ENCODE measurements at regions not wholly inside any gene's neighbourhood (a gene's known extent, or its start where the extent isn't known, plus 50 kb on each side); places are given as distances from the start of the nearest gene placed in this dataset.

GRCh38 chr3:187558990-187559389 is 111.2 kb downstream of the SST start:
- no peaks in the 10 kb centered on the region for H3K36me3 ChIP-seq (ENCODE audit: insufficient read depth, low read length)
- no peak overlapping the region for H3K4me3 ChIP-seq (ENCODE audit: low read length, poor library complexity, severe bottlenecking)

GRCh38 chr3:187551416-187551815 is 118.8 kb downstream of the SST start:
- no peaks in the 10 kb centered on the region for H3K27me3 ChIP-seq (ENCODE audit: insufficient read depth, low read length, poor library complexity, severe bottlenecking)
- no peaks in the 10 kb centered on the region for H3K9me2 ChIP-seq (replicated peaks; ENCODE audit: low read depth, low read length)
- H2AFZ ChIP-seq (ENCODE audit: low read length) = no peak overlapping the region
- H3F3A ChIP-seq (ENCODE audit: low read depth) = no peaks in the 10 kb centered on the region
- H3K36me3 ChIP-seq (ENCODE audit: insufficient read depth, low read length) = no peaks in the 10 kb centered on the region
- H3K9me3 ChIP-seq (ENCODE audit: insufficient read depth, low read depth, low read length) = no peaks in the 10 kb centered on the region
- no peaks in the 10 kb centered on the region for H4K20me1 ChIP-seq (ENCODE audit: insufficient read depth, low read length, poor library complexity, severe bottlenecking)
- no peaks in the 10 kb centered on the region for H3K4me1 ChIP-seq (ENCODE audit: insufficient read depth, low read length, poor library complexity, severe bottlenecking)
- H3K4me3 ChIP-seq (ENCODE audit: low read length, poor library complexity, severe bottlenecking) = no peak overlapping the region
- no peaks in the 10 kb centered on the region for H3K79me2 ChIP-seq (ENCODE audit: insufficient read depth, low read length)
- no peak overlapping the region for H3K9ac ChIP-seq (ENCODE audit: low read depth, low read length, poor library complexity, severe bottlenecking)
- no peak overlapping the region for H3K4me2 ChIP-seq (ENCODE audit: low read depth, low read length, poor library complexity, severe bottlenecking)
- TF ChIP-seq EZH2phosphoT487 (IDR thresholded peaks at IDR 0.05; ENCODE audit: borderline replicate concordance) (no peak), CTCF (conservative IDR thresholded peaks at IDR 0.05; ENCODE audit: low read length) (no peak)

More at GRCh38 chr3:187558990-187559389, 111.2 kb downstream of the SST start:
- TF ChIP-seq EZH2phosphoT487 (IDR thresholded peaks at IDR 0.05; ENCODE audit: borderline replicate concordance) (no peak), CTCF (conservative IDR thresholded peaks at IDR 0.05; ENCODE audit: low read length) (no peak)
- H3K79me2 ChIP-seq (ENCODE audit: insufficient read depth, low read length) = no peaks in the 10 kb centered on the region
- H3K27me3 ChIP-seq (ENCODE audit: insufficient read depth, low read length, poor library complexity, severe bottlenecking) = no peaks in the 10 kb centered on the region
- no peaks in the 10 kb centered on the region for H3K9me2 ChIP-seq (replicated peaks; ENCODE audit: low read depth, low read length)
- H4K20me1 ChIP-seq (ENCODE audit: insufficient read depth, low read length, poor library complexity, severe bottlenecking) = no peaks in the 10 kb centered on the region
- H3F3A ChIP-seq (ENCODE audit: low read depth) = no peaks in the 10 kb centered on the region
- no peak overlapping the region for H3K9ac ChIP-seq (ENCODE audit: low read depth, low read length, poor library complexity, severe bottlenecking)
- no peak overlapping the region for H3K4me2 ChIP-seq (ENCODE audit: low read depth, low read length, poor library complexity, severe bottlenecking)
- no peaks in the 10 kb centered on the region for H3K9me3 ChIP-seq (ENCODE audit: insufficient read depth, low read depth, low read length)
- no peaks in the 10 kb centered on the region for H3K4me1 ChIP-seq (ENCODE audit: insufficient read depth, low read length, poor library complexity, severe bottlenecking)
- H2AFZ ChIP-seq (ENCODE audit: low read length) = no peak overlapping the region

DNA sequence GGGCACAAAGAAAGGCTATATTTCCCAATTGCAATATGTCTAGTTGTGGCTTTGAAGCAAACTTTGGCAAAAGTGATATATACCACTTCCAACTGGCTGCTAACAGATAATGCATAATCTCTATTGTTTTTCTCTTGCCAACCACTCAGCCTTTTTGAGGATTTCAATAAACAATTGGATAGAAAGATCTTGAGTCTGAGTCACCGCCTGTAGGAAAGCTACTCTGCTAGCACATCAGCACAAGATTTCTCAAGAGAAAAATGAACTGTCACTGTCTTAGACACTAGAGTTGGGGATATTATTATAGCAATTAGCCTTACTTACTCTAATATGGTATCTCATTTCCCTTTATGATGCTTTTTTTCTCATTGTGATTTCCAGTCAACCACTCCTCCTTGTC is 119.7 kb downstream of the SST start:
- Histone ChIP-seq H3K4me1 (ENCODE audit: insufficient read depth, low read length, poor library complexity, severe bottlenecking) (no peaks in the 10 kb centered on the region), H3K36me3 (ENCODE audit: insufficient read depth, low read length) (no peaks in the 10 kb centered on the region), H3K9me3 (ENCODE audit: insufficient read depth, low read depth, low read length) (no peaks in the 10 kb centered on the region), H3K9me2 (replicated peaks; ENCODE audit: low read depth, low read length) (no peaks in the 10 kb centered on the region), H3K9ac (ENCODE audit: low read depth, low read length, poor library complexity, severe bottlenecking) (no peak overlapping the region), H4K20me1 (ENCODE audit: insufficient read depth, low read length, poor library complexity, severe bottlenecking) (no peaks in the 10 kb centered on the region), H3K4me3 (ENCODE audit: low read length, poor library complexity, severe bottlenecking) (no peak overlapping the region), H2AFZ (ENCODE audit: low read length) (no peak overlapping the region), H3K4me2 (ENCODE audit: low read depth, low read length, poor library complexity, severe bottlenecking) (no peak overlapping the region), H3K27me3 (ENCODE audit: insufficient read depth, low read length, poor library complexity, severe bottlenecking) (no peaks in the 10 kb centered on the region), H3F3A (ENCODE audit: low read depth) (no peaks in the 10 kb centered on the region), H3K79me2 (ENCODE audit: insufficient read depth, low read length) (no peaks in the 10 kb centered on the region)
- TF ChIP-seq CTCF (conservative IDR thresholded peaks at IDR 0.05; ENCODE audit: low read length) (no peak), EZH2phosphoT487 (IDR thresholded peaks at IDR 0.05; ENCODE audit: borderline replicate concordance) (no peak)

Measured in Loucy (cell line).